Astrocyte (in vitro differentiated cells and primary cell): ENCODE measurements at regions not wholly inside any gene's neighbourhood (a gene's known extent, or its start where the extent isn't known, plus 50 kb on each side); places are given as distances from the start of the nearest gene placed in this dataset.

Experiments
- CTCF ChIP-seq: IDR thresholded peaks from 2 replicates; pipeline ENCODE4 v1.5.1; 2011; ENCODE audit warnings: low read depth, mild to moderate bottlenecking, inconsistent platforms, low read length, moderate library complexity; ENCODE audit not compliant: insufficient read depth
- EZH2 ChIP-seq: IDR thresholded peaks from 2 replicates; pipeline ENCODE4 v1.6.1; 2012; ENCODE audit warnings: mild to moderate bottlenecking, low read length, inconsistent platforms; ENCODE audit not compliant: insufficient read depth

GRCh38 chr2:226121046-226121738 is 678.4 kb downstream of the IRS1 start:
- TF ChIP-seq CTCF, result no peak
- no peak for TF ChIP-seq EZH2
